Kidney epithelial cell (primary cell): ENCODE measurements at regions not wholly inside any gene's neighbourhood (a gene's known extent, or its start where the extent isn't known, plus 50 kb on each side); places are given as distances from the start of the nearest gene placed in this dataset.
A peak's percentile ranks its signal among the peaks of the same experiment; 100 is the strongest.

Experiments used
- DNase-seq: peaks from one replicate; pipeline ENCODE4 v3.0.0-alpha.2; 2010; ENCODE audit warnings: low read depth
- H3K27me3 ChIP-seq: 2 replicates; pipeline ENCODE4 v1.6.0; 2011; ENCODE audit warnings: low read length; ENCODE audit not compliant: control insufficient read depth, insufficient read depth
- H3K36me3 ChIP-seq: 2 replicates; pipeline ENCODE4 v1.5.1; 2011; ENCODE audit warnings: low read length; ENCODE audit not compliant: control insufficient read depth, insufficient read depth
- H3K4me3 ChIP-seq: 2 replicates; pipeline ENCODE4 v1.5.1; 2011; ENCODE audit warnings: low read depth, mild to moderate bottlenecking, control low read depth, low read length
- TF ChIP-seq, protein P1 (sequence below): IDR thresholded peaks from 2 replicates; pipeline ENCODE4 v1.5.1; 2011; ENCODE audit warnings: mild to moderate bottlenecking, moderate library complexity, low read length, control low read depth, inconsistent platforms; ENCODE audit not compliant: insufficient read depth, poor library complexity, severe bottlenecking

- TF ChIP-seq, protein P1, sequence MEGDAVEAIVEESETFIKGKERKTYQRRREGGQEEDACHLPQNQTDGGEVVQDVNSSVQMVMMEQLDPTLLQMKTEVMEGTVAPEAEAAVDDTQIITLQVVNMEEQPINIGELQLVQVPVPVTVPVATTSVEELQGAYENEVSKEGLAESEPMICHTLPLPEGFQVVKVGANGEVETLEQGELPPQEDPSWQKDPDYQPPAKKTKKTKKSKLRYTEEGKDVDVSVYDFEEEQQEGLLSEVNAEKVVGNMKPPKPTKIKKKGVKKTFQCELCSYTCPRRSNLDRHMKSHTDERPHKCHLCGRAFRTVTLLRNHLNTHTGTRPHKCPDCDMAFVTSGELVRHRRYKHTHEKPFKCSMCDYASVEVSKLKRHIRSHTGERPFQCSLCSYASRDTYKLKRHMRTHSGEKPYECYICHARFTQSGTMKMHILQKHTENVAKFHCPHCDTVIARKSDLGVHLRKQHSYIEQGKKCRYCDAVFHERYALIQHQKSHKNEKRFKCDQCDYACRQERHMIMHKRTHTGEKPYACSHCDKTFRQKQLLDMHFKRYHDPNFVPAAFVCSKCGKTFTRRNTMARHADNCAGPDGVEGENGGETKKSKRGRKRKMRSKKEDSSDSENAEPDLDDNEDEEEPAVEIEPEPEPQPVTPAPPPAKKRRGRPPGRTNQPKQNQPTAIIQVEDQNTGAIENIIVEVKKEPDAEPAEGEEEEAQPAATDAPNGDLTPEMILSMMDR = no peak
- Histone ChIP-seq H3K4me3 (no peak overlapping the region), H3K27me3 (no peaks in the 10 kb centered on the region), H3K36me3 (no peaks in the 10 kb centered on the region)
- DNase-seq = no peak
These were observed 95.3 kb downstream of the SLC17A6 start for GRCh38 chr11:22433517-22433916.

GRCh38 chr11:22433094-22433455, 94.9 kb downstream of the SLC17A6 start:
- peak overlapping the region; percentile 33 for H3K4me3 ChIP-seq
- H3K36me3 ChIP-seq = no peaks in the 10 kb centered on the region
- TF ChIP-seq, protein P1 = no peak
- DNase-seq = no peak
- no peaks in the 10 kb centered on the region for H3K27me3 ChIP-seq

DNA sequence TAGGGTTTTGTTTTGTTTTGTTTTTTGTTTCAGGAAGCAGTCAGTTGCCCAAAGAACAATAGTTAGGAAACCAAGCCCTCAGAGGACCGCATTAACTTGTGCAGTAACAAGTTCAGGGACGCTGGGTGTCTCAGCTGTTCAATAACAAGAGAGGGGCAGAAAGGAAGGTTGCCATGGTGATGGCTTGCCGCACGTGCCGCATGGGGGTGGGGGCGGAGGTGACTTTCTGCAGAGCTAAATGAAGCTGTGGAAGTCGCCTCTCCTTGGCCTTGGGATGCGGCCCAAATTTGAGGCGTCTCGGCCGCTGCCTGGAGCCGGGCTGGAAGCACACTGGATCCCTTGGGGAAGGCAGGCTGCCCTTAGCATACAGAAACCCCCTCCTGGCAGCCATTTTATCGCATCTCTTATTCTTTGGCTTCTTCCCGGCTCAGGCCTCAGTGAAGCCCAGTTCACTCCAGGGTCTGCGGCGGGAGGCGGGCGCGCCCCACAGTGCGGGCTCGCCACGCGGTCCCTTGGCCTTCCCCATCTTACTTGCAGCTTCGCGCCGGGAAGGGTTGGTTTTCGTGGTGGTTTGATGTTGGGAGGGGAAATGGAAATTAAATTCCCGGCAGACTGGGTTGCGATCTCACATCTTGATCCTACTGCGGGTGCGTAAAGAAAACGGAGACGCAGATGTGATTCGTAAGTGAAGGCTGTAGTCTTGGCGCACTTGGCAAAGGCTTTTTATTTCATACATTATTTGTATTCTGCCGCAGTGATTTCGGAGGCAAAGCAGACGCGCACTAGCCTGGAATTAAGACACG, 94.3 kb downstream of the SLC17A6 start:
- DNase-seq = no peak
- Histone ChIP-seq H3K27me3 (no peaks in the 10 kb centered on the region), H3K4me3 (peak overlapping the region; percentile 33), H3K36me3 (no peaks in the 10 kb centered on the region)
- TF ChIP-seq, protein P1 = no peak

DNA sequence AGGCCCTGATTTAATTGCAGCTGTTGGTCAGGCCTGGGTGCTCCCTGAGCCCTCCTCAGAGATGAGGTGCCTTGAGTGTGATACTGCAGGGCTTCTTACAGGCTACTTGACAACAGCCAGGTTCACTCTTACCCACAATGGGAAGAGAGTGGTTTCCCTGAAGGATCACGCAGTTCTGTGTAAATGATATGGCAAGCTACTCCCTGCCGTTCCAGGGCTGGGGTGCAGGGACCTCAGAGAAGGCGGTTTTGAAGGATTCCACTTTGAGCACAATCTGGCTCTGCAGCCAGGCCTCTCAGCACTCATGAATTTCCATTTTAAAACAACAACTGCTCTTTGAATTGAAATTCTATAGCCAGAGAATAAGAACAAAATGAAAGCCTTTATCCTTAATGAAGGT, 92.9 kb downstream of the SLC17A6 start:
- no peaks in the 10 kb centered on the region for H3K27me3 ChIP-seq
- no peak for DNase-seq
- H3K36me3 ChIP-seq = no peaks in the 10 kb centered on the region
- TF ChIP-seq, protein P1 = no peak
- no peak overlapping the region for H3K4me3 ChIP-seq

DNA sequence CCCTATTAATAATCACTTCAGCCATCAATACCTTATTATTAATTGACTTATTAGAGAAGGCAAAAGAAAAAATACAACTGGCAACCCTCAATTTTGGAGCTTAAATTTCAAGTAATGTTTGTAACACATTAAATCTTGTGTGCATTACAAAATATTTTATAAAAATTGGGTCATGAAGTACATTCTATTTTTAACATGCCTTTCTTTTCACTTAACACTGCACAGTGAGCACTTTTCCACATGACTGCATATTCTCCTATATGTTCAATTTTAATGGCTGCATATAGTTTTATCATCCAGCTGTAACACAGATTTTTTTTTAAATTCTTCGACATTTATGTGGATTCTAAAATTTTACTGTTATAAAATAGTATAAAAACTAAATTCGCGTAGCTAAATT, 92.5 kb downstream of the SLC17A6 start:
- no peak for DNase-seq
- no peaks in the 10 kb centered on the region for H3K27me3 ChIP-seq
- H3K36me3 ChIP-seq = no peaks in the 10 kb centered on the region
- H3K4me3 ChIP-seq = no peak overlapping the region
- TF ChIP-seq, protein P1 = no peak

DNA sequence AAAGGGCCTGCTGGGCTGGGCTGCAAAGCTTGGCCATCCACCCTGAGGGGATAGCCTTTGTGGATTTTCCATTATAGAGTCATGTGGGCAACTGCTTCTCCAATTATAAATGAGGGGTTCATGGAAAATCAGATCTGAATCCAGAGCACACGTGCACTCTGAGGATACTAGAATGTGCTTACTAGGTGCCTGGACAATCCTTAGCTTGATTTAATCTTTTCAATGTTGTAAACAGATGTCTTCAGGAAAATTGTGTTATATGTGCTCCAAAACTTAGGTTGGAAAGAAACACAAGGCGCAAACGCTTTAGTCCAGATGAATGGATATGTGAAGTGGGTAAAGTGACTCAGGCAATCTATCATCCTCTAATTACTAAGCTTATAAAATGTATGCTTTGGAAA, 92.0 kb downstream of the SLC17A6 start:
- TF ChIP-seq, protein P1 = no peak
- no peak for DNase-seq
- Histone ChIP-seq H3K27me3 (no peaks in the 10 kb centered on the region), H3K4me3 (no peak overlapping the region), H3K36me3 (no peaks in the 10 kb centered on the region)
